HG02623 (cell line): ENCODE measurements at regions not wholly inside any gene's neighbourhood (a gene's known extent, or its start where the extent isn't known, plus 50 kb on each side); places are given as distances from the start of the nearest gene placed in this dataset.

Source experiments
- ATAC-seq: cut with Tn5 transposase; IDR thresholded peaks from one replicate; pipeline ENCODE4 v1.9.1; 2021; ENCODE audit warnings: moderate library complexity; ENCODE audit not compliant: unreplicated experiment

GRCh38 chr1:218633238-218633988, 288.3 kb downstream of the TGFB2 start:
- ATAC-seq = no peak

DNA sequence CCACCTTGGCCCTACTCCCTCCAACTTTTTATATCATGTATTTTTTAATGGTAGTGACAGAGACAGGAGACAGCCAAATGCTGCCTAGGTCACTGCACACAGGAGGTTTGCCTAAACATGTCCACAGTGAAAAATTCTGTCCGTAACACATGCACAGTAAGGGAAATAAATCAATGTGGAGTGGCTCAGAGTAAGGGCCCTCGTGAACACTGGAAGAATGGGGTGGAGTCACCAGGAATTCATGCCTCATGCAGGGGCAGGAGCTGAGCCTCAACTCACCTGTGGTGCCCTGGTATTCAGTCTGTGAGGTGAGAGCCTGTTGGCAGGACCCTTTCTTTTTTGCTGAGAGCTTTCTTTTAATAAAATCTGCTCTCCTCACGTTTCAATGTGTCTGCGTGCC, 289.1 kb downstream of the TGFB2 start:
- ATAC-seq = no peak

- no peak for ATAC-seq
These were observed 291.4 kb downstream of the TGFB2 start for GRCh38 chr1:218636548-218636947.

DNA sequence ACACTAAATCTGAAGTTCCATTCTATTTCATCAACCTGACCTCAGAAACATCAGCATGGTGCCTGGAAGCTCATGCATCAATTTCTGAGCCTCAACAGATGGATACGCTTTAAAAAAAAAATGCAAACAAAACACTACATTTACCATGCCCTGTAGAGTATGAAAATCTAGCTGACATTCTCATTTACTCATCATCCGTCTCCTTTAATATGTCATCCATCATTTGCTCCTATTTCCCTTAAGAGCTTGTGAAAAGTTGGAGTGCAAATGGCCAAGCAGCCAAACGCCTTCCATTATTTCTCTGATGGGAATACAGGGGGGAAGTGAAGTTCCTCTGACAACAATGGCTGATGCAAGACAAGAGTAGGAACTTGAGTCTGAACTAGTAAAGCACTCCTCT, 295.0 kb downstream of the TGFB2 start:
- no peak for ATAC-seq

- no peak for ATAC-seq
These were observed 297.2 kb downstream of the TGFB2 start for GRCh38 chr1:218642033-218642948.

GRCh38 chr1:218643281-218643680, 298.1 kb downstream of the TGFB2 start:
- ATAC-seq = no peak

DNA sequence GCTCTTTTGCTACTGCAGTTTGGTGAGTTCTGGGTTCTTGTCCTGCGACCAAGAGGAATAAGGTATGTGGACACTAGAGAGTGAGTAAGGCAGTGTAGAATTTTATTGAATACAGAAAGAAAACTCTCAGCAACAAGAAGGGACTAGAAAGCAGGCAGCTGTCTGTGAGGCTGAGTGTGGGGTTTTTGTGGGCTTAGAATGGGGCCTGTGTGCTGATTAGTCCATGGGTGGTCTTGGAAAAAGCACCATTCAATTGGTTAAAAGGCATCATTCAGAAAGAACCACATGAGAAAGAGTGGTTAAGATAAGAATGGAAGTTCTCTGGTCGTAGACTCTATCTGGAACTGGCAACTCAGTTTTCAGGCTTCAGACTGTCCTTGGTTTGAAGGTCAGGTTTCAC, 298.8 kb downstream of the TGFB2 start:
- ATAC-seq = no peak

DNA sequence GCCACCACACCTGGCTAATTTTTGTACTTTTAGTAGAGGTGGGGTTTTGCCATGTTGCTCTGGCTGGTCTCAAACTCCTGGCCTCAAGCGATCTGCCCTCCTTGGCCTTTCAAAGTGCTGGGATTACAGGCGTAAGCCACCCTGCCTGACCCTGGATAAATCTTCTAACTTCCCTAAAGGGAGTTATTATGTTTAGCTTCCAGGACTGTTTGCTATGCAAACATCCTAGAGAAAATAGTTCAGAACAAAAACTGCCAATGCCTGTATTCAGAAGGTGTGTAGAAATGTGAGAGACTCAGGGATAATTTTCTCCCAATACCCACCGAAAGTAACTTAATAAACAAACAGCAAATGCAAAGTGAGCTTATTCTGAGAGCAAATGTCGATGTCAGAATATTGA, 301.2 kb downstream of the TGFB2 start:
- ATAC-seq = no peak

- no peak for ATAC-seq
These were observed 311.3 kb downstream of the TGFB2 start for GRCh38 chr1:218656301-218657037.

GRCh38 chr1:218658269-218658668, 313.1 kb downstream of the TGFB2 start:
- ATAC-seq = no peak

GRCh38 chr1:218658899-218659298, 313.8 kb downstream of the TGFB2 start:
- ATAC-seq = no peak

DNA sequence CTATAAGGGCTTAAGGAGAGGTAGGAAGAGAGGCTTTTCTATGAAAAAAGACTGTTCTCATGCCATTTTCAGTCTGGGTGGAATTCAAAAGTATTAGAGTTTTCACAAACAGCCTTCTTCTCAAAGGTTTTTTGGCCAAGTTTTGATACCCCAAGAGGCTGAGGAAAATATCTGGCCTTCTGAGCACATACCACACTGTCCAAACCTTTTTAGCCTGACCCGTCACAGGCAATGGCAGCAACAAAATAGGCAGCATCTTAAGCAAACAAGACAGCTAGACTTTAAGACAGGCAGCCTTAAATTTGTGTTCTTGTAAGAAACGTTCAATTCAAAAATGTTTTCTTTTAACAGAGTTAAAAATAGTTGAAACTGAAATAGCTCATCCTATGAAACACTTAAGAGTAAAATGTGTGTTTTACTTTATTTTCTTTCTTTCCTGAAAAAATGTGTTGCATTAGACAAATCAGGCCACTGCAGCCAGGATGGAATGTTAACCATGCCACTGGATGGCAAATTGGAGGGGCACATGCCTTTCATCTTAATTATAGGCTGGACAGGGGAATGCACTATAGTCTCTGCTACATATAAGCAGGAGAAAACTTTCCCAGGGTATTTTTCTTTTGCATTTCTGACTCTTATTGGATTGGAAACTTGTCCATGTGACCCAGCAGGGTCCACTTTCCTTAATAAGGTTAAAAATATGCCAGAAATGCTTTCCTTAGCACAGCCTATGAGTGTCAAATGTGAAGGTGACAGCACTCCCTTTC, 315.0 kb downstream of the TGFB2 start:
- no peak for ATAC-seq

DNA sequence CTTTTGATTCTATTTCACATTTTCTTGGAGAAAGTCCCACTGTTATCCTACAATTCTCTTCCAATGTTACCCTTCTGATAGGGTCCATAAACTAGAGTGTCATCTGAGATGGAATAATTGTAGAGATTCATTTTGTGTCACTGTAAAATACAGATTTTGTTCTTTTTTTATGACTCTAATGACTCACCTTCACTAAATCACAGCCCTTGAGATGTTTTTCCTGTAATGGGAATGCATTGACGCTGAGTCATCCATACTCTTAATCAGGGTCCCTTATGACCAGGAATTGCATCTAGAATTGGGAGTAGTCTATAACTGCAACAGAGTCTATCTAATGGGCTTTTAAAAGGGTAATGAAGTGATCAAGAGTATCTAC, 315.5 kb downstream of the TGFB2 start:
- no peak for ATAC-seq

DNA sequence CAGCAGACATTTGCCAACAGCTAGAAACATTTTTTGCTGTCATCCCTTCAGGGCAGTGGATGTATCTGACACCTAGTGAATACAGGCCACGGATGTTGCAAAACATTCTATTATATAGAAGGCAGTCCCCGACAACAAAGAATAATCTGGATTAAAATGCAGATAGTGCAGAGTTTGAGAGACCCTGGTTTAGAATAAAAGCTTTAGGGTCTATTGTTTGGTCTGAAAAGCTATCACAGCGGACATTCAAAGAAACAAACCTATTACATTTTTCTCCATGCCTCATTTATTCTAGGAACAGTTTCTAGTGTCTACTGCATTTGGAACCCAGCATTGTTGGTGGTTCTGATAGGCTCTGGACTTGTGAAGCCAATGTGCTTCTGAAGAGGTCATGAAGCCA, 316.3 kb downstream of the TGFB2 start:
- ATAC-seq = no peak

DNA sequence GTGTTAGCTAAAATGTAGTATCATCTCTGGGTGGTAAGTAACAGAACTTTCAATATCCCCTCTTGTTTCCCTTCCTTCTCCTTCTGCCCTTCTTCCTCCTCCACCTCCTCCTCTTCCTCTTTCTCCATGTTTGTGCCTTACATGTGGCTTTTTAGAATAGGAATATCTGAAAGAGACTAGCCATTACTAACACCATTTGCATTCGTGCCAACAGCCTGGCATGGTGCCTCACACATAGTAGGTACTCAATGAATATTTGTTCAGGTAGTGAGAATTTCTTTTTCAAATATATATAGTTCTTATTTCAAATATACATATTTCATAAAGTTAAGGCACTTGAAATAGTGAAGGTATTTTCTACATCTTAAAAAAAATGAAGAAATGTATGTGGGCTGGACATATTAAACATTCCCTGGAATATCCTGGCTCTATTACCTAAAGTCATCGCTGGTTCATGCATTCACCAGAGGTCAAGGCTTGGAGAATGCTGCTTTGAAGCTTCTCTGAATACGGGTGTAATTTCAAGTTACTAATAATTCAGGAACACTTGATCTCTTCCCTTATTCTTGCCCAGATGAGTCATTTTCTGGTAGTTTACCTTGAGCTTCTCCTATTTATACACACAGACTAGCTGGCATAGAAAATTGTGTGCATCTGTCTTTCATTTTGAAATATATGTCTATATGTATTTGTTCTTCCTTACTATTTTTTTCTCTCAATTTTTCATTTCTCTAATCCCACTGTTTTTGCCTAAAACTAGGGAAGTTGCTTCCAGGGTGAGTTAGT, 319.4 kb downstream of the TGFB2 start:
- ATAC-seq = no peak

DNA sequence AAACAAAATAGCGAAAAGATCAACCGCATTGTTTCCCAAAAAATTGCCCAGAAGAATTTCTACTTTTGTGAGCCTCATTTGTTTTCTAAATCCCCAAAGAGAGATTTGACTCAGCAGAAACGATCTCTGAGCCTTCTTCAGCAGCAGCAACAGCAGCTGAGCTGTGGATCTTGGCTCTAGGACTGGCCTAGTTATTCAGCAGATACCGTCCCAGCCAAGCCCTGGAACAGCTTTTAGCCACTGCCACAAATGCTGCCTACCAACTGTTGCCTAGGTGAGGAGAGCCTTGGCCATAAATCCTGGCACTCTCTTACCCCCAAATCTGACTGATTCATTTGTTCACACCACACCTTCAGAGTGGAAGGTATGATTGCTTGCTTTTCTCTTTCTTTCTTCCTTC, 320.1 kb downstream of the TGFB2 start:
- no peak for ATAC-seq

- no peak for ATAC-seq
These were observed 321.1 kb downstream of the TGFB2 start for GRCh38 chr1:218666263-218666662.

GRCh38 chr1:218667781-218668516, 322.8 kb downstream of the TGFB2 start:
- no peak for ATAC-seq

- no peak for ATAC-seq
These were observed 324.3 kb downstream of the TGFB2 start for GRCh38 chr1:218669431-218669830.
